HG02970 (cell line): ENCODE measurements at regions not wholly inside any gene's neighbourhood (a gene's known extent, or its start where the extent isn't known, plus 50 kb on each side); places are given as distances from the start of the nearest gene placed in this dataset.

ENCODE experiments used
- ATAC-seq: cut with Tn5 transposase; IDR thresholded peaks from one replicate; pipeline ENCODE4 v1.9.1; 2021; ENCODE audit warnings: mild to moderate bottlenecking, moderate library complexity, moderate number of reproducible peaks; ENCODE audit not compliant: unreplicated experiment, low FRiP score

DNA sequence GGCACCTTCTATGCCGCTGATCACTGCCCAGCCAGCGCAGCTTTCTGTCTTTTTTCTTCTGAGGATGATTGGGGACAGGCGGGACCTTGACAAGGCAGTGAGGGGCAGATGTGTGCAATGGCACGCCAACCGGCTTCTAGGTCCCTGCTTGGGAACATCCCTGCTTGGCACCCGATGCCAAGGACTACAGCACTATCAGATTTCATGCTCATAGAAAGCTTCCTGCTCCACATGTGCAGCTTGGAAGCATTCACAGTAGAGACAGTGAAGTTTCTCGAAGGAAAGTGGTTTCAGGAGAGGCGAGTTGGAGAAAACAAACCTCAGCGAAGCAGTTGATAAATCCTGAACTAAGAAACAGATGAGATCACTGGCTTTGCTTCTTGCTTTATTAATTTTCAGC is 267.5 kb upstream of the HABP2 start:
- ATAC-seq, result no peak

DNA sequence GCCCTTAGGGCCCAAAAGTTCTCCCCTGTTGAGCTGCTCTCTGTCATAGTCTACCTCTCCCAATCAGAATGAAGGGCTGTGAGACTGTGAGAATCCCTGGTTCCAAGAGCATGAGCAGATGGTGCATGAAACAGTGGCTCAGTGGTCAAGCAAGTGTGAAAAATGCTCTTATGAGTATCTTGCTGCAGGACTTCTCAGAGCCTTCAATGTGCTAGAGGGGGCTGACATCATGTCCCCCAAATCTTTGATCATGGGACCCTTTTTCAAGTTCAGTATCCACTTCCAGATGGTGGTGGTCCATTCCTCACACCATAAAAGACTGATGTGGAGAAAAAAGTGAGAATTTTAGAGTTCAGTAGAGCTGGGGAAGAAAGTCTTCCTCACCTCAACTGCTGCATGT is 265.3 kb upstream of the HABP2 start:
- ATAC-seq, result no peak

DNA sequence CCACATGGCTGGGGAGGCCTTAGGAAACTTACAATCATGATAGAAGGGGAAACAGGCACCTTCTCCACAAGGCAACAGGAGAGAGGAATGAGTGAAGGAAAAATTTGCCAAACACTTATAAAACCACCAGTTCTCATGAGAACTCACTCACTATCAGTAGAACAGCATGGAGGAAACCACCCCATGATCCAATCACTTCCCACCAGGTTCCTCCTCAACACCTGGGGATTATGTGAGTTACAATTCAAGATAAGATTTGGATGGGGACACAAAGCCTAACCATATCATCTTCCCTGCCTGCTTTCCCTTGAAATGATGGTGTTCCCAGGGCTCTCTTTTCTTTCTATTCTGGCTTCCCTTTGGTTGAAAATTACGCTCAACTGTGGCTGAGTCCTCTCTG is 262.7 kb upstream of the HABP2 start:
- ATAC-seq, result no peak

DNA sequence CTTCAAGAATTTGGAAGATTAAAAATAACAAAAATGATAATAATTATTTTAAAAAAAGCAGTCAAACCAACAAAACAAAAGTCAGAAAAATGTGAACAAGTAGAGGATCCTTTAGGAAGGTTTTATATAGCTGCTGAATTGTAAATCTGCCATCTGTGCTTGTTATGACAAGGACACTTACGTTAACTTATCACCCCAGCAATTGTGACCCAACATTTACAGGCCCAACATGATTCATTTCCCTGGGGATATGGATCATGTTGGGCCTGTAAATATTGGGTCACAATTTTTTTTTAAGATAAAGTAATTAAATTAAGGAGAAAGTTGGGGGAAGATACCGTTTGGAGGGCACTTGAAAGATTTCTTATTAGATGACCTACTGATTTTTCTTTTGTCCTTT is 261.4 kb upstream of the HABP2 start:
- no peak for ATAC-seq

DNA sequence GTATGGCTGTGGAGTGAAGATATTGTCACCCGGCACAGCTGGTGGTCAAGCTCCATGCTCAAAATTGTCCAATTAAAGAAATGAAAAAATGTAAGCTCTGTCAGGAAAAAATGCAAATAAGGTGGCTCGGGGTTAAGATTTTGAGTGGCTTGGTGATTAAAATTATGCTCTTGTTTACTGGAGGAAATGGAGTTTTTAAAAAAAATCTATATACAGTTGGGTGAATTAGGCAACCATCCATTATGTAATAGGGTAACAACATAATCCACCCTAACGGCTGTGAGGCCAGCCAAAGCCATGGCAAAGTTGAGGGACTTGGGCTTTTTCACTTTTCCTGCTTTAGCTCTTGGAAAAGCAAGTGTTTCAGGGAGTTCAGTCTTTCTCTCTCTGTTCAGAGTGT is 260.8 kb upstream of the HABP2 start:
- ATAC-seq, result no peak

DNA sequence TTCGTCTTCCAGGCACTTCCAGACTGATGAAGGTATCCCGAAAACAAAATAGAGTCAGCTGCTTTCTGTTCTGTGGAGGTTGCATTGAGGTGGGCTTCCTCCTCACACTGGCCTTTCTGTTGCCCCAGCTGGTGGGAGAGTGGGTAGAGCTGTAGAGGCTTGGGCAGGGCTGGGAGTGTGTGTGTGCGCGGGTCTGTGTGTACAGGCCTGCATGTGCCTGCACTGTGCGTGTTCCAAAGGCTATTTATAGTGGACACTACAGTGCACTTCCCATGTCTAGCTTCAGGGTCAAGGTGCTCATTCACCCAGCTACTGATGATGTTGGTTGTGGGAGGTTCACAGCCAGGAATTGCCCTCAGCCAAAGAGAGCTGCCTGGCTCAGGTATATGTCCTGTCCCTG is 260.1 kb upstream of the HABP2 start:
- ATAC-seq, result no peak

DNA sequence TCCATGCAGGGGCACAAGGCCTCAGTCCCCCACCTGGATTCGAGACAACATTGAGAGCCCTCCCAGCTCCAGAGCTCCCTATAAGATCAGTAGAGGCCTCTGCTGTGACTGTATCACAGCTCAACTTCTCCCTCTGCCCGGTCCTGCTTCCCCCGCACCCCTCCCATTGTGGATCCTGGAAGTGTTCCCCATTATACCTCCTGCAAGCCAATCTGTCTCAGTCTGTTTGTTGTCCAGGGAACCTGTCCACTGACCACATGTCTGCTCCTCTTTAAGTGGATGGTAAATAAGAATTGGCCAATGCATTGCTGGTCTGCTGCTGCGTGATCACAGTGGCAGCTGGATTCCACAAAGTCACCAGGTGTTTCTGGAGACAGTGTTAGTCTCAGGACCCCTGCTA is 259.7 kb upstream of the HABP2 start:
- ATAC-seq, result no peak

DNA sequence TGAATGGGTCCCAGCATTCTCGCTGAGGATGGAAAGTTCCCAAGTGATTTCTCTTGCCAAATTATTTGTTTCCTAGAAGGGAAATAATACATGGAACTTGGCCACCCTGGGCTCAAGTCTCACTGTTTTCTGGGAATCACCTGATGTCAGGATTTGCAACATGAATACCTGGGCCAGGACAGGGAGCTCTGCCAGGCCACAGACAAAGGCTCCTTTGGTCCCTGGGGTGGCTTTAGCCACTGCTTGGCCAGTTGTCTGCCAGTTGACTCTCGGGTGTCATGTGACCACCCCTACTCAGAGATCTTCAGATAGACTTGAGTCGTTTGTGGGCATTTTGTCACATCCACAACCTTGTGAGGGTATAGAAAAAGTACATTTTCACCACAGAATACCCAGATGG is 258.0 kb upstream of the HABP2 start:
- no peak for ATAC-seq

DNA sequence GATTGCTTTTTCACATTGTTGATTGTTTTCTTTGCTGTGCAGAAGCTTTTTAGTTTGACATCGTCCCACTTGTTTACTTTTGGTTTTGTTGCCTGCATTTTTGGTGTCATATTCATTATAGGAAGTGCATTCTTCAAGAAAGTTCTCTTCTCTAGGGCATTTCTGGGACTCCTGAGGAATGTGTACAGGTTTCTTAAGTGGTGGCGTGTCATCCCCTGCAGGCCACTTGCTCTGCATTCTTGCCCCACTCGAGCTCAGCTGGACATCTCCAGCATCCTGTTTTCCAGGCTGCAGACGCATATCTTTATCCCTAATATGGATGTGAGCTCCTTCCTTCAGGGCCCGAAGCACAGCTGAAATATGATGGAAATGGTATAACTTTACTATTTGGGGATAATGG is 255.6 kb upstream of the HABP2 start:
- no peak for ATAC-seq

DNA sequence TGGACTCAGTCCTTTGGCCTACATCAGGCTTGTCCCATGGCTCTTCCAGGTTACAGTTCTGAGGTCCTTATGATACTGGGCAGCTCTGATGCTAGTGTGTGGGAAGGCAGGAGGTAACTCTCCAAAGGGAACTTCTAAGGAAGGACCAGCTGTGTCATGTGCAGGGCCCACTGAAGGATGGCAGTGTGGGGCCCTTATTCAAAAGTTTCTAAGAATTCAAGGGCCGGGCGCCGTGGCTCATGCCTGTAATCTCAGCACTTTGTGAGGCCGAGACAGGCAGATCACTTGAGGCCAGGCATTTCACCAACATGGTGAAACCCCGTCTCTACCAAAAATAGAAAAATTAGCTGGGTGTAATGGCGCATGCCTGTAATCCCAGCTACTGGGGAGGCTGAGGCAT is 254.2 kb upstream of the HABP2 start:
- no peak for ATAC-seq

DNA sequence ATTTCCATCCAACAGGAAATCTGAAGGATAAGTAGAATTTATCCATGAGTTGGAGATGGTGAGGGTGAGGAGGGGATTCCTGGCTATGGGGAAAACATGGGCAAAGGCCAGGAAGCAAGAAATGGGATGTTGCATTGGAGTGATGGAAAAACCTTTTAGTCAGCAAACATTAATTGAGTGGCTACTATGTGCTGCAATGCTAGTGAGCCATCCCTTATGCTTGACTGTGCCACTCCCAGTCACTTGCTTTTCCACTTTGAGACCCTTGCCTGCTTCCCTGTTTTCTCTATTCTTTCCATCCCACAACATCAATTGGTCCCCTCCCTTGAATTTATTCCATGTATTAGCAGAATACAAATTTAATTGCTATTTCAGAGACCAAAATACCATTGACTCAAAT is 252.7 kb upstream of the HABP2 start:
- no peak for ATAC-seq

DNA sequence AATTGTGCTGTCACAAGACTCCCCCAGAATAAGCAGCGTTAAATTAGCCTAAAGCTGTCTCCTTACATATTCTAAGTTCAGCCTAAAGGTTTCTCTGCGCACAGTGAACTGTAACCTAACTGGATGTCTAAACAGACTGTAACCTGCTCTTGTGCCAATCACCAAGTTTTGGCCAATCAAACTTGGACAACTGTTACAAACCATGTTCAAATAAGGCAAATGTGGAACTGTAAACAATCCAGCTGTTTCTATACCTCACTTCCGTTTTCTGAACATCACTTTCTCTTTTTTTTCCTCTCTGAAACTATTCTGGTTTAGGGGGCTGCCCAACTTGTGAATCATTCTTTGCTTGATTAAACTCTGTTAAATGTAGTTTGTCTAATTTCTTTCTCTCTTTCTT is 252.2 kb upstream of the HABP2 start:
- peak; percentile 60 for ATAC-seq

DNA sequence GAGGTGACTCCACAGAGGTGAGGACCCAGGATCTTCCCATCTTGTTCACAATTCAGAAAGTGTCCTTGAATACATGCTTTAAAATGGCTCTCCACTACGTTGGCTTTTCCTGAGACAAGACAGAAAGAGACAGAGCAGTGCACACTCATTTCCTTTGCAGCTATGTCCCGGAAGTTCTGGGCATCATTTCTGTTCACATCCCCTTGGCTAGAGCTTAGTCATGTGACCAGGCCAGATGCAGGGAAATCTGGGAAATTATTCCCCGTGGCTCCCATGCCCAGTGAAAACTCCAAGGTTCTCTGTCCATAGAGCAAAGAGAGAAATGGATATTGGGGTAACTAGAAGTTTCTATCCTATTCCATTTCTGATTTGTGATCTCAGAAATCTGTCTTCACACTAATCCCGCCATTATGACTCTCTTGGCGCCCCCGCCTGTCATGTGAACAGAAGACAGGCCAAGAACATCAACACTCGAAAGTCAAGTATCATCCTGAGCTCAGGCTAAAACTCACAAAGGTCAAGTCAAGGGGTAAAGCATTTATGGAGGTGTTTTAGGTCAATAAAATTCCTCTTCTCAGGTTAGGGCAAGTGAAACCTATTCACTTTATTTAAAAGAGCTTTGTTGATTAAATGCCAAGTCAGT is 251.4 kb upstream of the HABP2 start:
- no peak for ATAC-seq

DNA sequence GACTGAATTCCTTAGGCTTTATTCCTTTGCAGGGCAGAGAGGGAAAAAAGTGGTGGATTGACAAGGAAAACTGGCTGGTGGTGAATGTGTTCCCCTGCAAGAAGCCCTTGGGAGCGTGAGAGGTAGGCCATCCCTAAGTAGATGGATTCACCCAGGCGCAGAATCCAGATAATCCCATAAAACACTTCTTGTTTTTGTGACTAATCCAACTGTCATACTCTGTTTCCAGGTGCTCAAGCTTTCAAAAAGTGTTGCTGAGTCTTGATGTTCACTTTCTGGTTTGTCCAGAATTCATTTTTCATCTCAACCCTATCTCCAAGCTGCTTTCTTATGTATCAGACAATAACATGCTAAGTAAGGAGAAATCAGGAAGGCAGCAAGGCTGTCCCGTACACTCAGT is 250.8 kb upstream of the HABP2 start:
- no peak for ATAC-seq

DNA sequence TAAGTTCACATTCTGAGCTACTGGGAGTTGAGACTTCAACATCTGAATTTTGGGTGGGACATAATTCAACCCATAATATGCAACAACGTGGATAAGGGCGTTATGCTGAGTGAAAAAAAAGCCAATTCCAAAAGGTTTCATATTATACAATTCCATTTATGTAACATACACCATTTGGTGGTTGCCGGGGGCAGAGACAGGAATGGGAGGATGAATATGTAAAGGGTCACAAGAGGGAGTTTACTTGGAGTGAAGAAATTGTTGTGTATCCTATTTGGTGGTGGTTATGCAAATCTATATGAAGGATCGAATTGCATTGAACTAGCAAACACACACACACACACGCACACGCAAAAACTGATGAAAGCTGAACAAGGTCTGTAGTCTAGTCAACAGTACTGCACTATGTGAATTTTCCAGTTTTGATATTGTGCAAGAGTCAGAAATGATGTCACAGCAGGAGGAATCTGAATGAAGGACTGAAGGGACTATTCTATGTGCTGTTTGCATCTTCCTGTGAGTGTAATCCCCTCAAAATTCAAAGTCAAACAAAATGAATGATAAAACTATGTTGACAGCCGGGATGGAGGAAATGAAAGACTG is 249.2 kb upstream of the HABP2 start:
- ATAC-seq, result no peak

DNA sequence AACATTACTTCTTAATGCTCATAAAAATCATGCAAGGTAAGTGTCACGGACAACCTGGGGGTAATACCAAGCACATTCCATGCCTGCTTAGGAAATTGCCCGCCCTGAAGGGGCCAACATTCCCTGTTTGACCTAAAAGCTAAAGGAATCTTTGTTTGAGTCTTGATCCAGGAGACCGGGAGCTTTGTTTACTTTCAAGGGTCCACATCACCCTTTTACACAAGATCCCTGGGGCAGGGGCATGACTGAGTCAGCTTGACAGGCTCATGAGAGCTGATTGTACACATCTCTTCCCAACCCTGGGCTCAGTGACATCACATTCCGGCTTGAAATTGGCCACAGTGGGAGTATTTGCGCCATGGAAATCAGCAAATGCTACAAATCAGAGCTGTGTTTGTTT is 248.1 kb upstream of the HABP2 start:
- no peak for ATAC-seq

DNA sequence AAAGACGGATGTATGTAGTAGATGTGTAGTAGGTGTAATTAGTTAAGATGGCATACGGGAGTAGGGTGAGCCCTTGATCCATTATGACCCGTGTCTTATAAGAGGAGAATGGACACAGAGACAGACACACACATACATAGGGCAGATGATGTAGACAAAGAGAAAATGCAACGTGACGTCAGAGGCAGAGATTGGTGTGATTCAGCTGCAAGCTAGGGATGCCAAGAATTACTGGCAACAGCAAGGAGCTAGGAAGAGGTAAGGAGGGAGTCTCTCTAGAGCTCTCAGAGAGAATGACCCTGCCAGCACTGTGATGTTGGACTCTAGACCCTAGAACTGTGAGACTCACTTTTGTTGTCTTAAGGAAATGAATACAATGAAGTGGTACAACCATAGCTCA is 247.0 kb upstream of the HABP2 start:
- ATAC-seq, result no peak

DNA sequence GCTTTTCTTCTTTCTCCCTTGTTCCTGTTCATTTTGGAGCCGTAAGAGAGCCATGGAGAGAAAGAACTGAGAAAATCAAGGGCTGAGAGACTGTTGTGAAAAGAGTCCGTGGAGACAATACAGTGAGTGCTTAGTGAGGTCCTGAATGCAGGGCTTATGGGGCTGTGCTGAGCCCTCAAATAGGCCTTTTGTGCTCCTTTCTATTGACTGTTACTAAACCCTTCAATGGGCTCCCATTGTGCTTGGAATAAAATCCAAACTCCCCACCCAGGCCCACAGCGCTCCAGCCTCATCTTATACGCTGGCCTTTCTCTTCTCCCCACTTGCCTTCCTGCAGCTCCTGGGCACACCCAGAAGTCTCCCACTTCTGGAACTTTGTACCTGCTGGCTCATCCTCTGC is 243.1 kb upstream of the HABP2 start:
- no peak for ATAC-seq

DNA sequence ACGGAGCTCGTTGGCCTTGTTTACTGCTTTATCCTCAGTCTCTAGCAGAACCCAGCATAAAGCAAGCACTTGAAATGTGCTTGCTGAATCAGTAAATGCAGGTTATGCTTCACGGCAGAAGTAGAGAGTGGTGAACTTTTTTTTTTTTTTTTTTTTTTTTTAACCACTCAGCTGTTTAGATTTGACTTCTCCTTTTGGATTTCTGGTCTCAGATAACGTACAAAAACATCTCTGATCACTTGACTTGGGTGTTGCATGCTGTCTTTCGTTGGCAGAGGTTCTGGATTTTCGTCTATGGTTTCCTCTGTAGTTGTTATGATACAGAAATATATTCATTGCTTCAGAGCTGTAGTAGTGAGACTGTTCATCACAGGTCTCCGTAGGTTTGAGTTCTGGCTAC is 242.5 kb upstream of the HABP2 start:
- no peak for ATAC-seq

DNA sequence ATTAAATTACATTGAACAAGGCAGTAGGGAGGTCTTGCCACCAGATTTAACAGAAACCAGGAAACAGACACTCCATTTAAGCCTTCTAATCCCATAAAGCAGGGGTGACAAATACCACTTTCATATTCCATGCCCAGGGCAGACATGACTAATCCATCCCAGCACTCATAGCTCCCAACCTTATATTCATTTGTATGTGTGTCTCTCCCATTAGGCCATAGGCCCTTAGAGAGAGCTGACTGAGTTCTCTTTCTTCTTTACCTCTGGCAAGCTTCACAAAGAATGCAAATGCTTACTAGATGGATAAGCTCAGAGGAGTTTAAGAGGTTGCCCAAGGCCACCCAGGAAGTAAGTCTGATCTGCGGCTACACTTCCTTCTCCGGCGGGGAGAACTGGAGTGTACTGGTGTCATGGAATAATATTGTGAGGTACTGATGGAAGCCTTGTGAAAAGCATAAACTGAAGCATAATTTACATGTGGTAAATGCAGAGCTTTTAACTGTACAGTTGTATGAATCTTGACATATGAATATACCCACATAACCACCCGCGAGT is 239.7 kb upstream of the HABP2 start:
- no peak for ATAC-seq

DNA sequence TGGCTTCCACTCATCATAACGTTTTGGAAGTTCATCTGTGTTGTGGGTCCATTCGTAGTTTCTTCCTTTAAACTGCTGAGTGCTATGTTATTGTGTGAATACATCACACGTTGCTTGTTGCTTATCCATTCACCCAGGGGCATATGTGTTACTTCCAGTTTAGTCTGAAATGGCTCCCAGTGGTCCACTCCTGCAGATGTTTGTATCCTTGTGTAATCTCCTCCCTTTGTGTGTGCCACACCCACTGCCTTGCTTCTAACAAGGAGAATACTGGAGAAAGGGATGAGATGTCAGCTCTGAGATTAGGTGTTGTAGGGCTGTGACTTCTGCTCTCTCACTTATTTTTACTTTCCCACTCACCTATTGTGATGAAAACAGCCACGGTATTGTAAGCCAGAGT is 239.1 kb upstream of the HABP2 start:
- no peak for ATAC-seq

DNA sequence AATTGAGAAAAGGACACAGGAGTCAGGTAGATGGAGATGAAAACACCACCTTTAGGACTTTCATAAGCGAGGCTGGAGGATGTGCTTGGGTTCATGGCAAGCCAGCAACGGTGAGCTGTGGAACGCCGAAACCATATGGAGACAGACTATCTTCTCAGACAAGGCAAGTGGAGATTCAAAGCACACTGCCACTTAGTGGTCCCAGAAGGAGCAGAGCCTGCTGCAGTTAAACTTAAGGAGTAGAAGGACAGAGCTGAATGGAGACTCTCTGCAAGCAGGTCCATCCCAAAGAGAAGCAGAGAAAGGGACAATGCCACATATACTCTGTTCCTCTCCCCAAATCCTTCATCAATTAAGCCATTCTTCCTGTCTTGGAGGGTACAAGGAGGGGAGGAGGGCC is 236.3 kb upstream of the HABP2 start:
- ATAC-seq, result no peak

DNA sequence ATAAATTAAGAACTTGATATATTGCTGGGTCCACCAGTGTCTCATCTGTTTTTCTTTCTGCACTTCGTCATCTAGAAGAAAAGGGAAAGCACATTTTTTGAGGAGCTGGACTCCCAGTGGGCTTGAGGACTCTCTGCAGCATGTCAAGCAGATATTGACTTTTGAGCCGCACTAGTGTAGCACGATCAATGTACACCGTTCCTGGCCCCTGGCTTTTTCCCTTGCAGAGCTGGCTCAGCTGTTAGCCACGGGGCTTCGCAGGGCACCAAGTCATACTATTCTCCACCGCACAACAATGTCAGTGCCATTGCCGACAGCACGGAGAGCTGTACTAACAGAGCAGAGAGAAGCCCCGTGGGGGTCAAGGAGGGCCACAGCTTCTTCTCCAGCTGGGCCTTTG is 235.4 kb upstream of the HABP2 start:
- ATAC-seq, result no peak
